ENCODE measurements at regions not wholly inside any gene's neighbourhood (a gene's known extent, or its start where the extent isn't known, plus 50 kb on each side); places are given as distances from the start of the nearest gene placed in this dataset.

GRCh38 chr14:84789012-84789411, 740.9 kb upstream of the FLRT2 start:
- no peak for DNase-seq

DNA sequence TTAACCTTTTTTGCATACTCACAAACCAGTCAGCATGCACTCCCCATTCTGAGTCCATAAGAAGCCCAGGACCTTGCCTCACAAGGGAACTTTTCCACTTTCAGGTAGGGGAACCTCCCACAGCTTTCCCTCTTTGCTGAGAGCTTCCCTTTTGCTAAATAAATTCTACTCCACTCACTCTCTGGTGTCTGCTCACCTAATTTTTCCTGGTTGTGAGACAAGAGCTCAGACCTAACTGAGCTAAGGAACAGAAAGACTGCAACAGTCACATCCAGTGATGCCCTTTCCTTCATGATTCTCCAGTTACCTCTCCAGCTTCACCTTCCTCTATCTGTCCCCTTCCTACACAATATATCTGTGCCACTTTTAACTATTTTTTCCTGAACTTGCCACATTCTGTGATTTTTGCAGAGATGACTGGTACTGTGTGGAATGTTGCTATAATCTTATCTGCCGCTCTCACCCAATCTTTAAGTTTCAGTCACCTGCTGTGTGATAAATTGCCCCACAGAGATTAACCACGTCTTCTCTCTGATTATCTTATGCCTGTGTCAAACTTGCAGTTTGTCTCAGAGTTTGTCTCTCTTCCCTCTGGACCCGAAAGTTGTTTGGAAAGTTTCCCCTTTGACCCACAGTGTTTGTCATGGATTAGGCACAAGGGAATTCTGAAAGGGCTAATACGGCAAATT, 737.1 kb upstream of the FLRT2 start:
- DNase-seq: no peak

DNA sequence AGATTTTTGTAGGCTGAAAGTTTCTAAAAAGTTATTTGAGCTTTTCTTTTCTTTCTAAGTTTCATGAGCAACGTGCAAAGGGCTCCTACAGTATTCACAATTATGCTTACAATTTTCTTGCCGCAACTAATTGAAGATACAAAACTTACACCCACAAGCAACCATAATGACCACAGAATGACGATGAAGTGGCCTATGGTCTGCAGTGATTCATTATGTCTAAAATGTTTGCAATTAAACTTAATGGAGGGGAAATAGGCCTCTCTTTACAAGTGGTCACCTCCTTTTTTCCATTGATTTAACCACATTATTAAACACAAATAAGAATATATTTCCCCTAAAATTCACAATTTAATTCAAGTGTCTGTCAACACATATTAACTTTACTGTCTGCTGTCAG, 732.6 kb upstream of the FLRT2 start:
- no peak for DNase-seq

- DNase-seq: no peak
These were observed 725.5 kb upstream of the FLRT2 start for GRCh38 chr14:84804468-84804867.

DNA sequence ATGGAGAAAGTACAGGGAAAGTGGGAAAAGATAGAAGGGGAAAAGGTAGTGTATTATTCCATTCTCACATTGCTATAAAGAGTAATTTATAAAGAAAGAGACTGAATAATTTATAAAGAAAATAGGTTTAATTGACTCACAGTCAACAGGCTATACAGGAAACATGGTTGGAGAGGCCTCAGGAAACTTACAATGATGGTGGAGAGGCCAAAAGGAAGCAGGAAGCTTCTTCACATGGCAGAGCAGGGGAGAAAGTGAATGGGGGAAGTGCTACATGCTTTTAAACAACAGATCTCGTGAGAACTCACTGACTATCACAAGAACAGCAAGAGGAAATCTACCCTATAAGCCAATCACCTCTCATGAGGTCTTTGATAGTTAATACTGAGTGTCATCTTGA, 725.0 kb upstream of the FLRT2 start:
- DNase-seq: no peak

GRCh38 chr14:84806181-84806580, 723.8 kb upstream of the FLRT2 start:
- DNase-seq: no peak

DNA sequence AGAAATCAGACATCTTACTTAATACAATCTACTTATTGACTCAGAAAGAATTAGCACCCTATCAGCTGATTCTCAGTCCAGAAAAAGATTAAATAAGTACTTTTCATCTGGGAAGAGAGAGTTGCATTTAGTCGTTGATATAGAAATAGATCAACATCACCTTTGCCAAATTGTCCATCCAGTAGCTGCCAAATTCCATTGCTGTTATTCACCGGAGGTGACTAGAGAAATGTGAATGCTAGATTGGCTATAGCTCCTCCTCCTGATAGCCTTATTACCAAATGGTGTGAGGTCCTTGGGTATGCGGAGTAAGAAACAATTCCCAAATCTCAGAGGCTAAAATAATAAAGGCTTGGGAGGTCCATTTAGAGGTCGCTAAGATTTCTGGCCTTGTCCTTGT, 723.3 kb upstream of the FLRT2 start:
- DNase-seq: no peak

- no peak for DNase-seq
These were observed 722.3 kb upstream of the FLRT2 start for GRCh38 chr14:84807673-84808072.

GRCh38 chr14:84809158-84809557, 720.8 kb upstream of the FLRT2 start:
- DNase-seq: no peak

DNA sequence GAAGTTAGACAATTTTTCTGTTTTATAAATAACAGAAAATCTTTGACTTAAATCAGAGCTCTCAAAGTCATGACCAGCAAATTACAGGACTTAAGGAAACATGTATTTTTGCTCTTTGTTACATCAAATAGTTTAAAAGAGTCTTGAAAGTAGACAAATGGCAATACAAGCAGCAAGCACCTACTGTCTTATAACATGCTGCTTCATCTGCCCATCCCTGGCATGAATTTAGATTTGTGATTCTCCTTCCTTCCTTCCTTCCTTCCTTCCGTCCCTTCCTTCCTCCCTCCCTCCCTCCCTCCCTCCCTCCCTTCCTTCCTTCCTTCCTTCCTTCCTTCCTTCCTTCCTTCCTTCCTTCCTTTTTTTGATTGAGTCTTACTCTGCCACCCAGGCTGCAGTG, 715.6 kb upstream of the FLRT2 start:
- no peak for DNase-seq

GRCh38 chr14:84819528-84819927, 710.4 kb upstream of the FLRT2 start:
- DNase-seq: no peak

DNA sequence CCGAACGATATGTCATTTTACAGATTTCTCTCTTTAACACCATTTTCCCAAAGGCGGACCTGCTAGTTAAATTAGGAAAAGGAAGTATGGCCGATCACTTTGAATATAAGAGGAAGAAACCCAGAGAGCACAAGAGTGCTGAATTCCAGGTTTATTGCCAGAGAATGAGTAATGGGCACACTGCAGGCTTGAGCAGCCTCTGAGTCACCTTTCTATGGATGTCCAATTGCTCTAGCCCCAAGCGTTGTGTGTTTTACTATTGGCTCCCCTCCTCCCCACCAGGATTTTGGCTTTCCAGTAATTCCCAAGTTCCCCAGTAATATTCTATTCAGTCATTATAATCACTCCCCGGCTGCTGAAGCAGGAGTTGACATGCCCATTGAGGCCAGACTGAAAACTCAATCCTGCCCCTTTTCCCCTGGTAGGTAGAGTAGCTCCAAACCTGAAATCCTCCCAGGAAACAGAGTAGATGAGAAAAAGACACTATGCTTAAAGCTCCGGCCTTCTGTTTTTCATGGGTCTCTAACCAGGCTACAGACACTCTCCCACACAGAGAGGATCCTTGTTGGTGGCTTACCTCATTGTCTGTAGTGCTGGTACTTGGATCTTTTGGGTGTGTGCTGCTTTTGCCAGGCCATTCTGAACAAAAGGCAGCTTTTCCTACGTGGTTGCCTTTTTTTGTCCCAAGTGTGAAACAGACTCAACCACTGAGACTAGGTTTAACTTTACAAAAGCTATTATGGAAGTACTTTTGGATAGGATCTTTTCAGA, 704.3 kb upstream of the FLRT2 start:
- DNase-seq: no peak

DNA sequence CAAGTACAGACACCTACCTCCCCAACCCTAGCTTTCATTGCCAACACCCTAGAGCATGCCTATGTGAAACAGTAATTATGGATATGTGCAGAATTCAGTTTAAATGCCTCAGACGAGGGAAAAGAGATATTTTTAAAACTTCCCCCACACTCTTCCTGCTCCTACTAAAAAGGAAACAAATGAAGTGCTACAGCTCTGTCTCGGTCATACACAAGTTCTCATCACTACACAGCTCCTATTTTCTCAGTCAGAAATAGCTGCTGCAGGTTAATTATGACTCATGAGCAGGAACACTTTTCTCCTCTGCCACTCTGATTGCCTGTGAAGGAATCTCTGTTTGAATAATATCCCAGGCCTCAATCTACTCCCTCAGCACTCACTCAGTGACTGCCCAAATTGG, 703.6 kb upstream of the FLRT2 start:
- DNase-seq: no peak

- DNase-seq: no peak
These were observed 679.3 kb upstream of the FLRT2 start for GRCh38 chr14:84850595-84850994.

DNA sequence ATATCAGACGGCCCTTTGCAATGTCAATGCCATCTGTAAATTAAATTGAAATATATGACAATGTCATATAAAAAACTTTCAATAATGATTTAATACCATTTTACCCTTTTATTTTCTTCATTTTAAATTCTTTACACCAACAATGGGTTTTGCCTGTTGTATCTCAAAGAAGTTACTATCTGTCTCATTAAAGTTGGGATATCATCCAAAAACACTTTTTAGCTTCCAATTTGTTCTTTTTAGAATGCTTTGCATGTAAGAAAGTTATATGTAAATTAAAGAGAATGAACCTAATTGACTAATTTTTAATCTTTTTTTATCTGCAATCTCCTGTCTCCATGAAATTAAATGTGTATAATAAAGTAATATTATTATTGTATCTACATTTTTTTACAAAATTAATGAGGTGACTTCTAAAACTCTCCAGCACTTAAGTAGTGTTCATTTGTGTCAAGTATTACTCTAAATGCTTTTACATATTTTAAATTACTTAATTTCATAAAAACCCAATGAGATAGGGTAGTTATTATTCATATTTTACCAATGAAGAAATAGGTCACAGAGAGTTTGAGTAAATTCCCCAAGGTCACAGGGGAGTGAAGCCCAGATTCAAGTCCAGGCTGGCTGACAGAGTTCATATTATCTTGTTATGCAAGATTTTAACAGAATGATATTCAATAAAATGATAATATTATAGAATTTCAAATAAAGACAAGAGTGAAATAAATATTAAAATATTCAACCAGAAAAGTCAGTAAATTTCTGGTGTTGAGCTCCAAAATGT, 673.0 kb upstream of the FLRT2 start:
- no peak for DNase-seq

DNA sequence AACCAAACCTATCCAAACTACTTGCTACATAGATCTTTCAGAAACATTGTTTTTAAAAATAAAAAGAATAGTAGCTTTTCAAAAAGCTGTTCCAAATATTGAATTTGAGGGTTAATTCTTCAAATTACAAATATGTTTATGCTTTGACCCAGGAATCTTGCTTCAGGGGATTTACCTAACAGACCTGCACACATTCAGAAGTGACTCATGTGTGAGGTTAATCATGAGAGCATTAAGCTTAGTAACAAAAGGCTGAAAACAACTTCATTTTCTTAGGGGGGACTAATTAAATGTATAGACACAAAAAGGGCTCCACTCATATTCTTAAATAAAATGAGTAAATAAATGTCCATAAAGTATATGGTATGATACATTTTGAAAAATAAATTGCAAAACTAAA, 672.4 kb upstream of the FLRT2 start:
- DNase-seq: no peak

- DNase-seq: no peak
These were observed 670.8 kb upstream of the FLRT2 start for GRCh38 chr14:84859116-84859515.

GRCh38 chr14:84864548-84865271, 665.2 kb upstream of the FLRT2 start:
- DNase-seq: no peak

DNA sequence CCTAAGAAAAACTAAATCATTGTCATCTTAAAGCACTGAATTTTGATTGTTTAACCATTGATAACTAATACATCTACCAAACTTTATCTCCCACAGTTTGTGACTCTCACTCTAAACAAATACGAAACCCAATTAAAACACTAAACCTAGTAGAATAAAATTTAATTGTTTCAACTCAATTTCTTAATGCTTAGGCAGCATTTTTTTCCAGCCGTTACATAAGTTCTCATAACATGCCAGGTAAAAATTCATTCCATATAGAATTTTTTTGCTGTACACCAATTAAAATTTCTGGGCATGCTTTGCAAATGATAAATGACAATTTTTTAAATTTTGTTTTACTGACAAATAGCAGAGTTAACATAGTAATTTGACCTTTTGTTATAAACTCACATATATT, 658.2 kb upstream of the FLRT2 start:
- DNase-seq: no peak

GRCh38 chr14:84874436-84874835, 655.5 kb upstream of the FLRT2 start:
- DNase-seq: no peak

GRCh38 chr14:84877061-84877460, 652.9 kb upstream of the FLRT2 start:
- no peak for DNase-seq

DNA sequence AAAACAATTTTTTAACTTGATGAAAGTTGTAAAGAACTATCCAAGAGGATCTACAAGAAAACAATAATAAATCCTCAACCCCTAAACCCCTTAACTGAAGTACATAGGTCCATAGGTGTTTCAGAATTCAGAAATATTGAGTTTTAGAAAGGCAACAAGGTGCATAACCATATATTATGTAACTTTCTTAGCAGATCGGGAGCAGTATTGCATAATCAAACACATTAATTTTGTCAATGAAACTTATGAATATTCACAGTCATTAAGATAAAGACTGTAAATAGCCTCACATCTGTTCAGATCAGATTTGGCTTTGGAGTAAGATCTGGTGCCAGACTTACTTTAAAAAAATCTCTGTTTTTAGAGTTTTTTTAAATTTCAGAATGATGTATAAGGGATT, 647.1 kb upstream of the FLRT2 start:
- no peak for DNase-seq

- DNase-seq: no peak
These were observed 644.9 kb upstream of the FLRT2 start for GRCh38 chr14:84885061-84885460.

Measured in NCI-H510A treated with DMSO at 0.1 percent for 48 hours (cell line).